Bone marrow (tissue), 2 donors: ENCODE measurements at regions not wholly inside any gene's neighbourhood (a gene's known extent, or its start where the extent isn't known, plus 50 kb on each side); places are given as distances from the start of the nearest gene placed in this dataset.
A peak's percentile ranks its signal among the peaks of the same experiment; 100 is the strongest.

Source experiments
- DNase-seq, 2 donors: peaks; one replicate each; lab custom pipeline; 2025; lab: John Stamatoyannopoulos, UW

- DNase-seq, result no peak
Observed at GRCh38 chr5:116389601-116390000, 185.0 kb downstream of the SEMA6A start.

GRCh38 chr5:116388564-116389258 is 185.9 kb downstream of the SEMA6A start:
- no peak for DNase-seq

GRCh38 chr5:116387738-116388137 is 186.9 kb downstream of the SEMA6A start:
- DNase-seq, result no peak

- DNase-seq, result no peak
Observed at GRCh38 chr5:116386633-116387032, 188.0 kb downstream of the SEMA6A start.

GRCh38 chr5:116382874-116383266 is 191.8 kb downstream of the SEMA6A start:
- DNase-seq, result no peak

- no peak for DNase-seq
Observed at GRCh38 chr5:116382032-116382873, 192.4 kb downstream of the SEMA6A start.

GRCh38 chr5:116381201-116381600 is 193.4 kb downstream of the SEMA6A start:
- DNase-seq, result no peak

- no peak for DNase-seq
Observed at GRCh38 chr5:116380621-116381020, 194.0 kb downstream of the SEMA6A start.

- DNase-seq, result no peak
Observed at GRCh38 chr5:116379306-116379705, 195.3 kb downstream of the SEMA6A start.

- DNase-seq, result no peak
Observed at GRCh38 chr5:116378777-116379121, 195.9 kb downstream of the SEMA6A start.

- DNase-seq, result no peak
Observed at GRCh38 chr5:116378007-116378776, 196.4 kb downstream of the SEMA6A start.

- no peak for DNase-seq
Observed at GRCh38 chr5:116377276-116378006, 197.2 kb downstream of the SEMA6A start.

GRCh38 chr5:116375926-116376325 is 198.7 kb downstream of the SEMA6A start:
- no peak for DNase-seq

- no peak for DNase-seq
Observed at GRCh38 chr5:116374434-116374852, 200.2 kb downstream of the SEMA6A start.

GRCh38 chr5:116372931-116373597 is 201.6 kb downstream of the SEMA6A start:
- DNase-seq, result no peak

- DNase-seq, result peak in 1 of 2 donors; percentile 22
Observed at GRCh38 chr5:116371935-116372334, 202.7 kb downstream of the SEMA6A start.

GRCh38 chr5:116371431-116371830 is 203.2 kb downstream of the SEMA6A start:
- no peak for DNase-seq

GRCh38 chr5:116370886-116371285 is 203.7 kb downstream of the SEMA6A start:
- no peak for DNase-seq

GRCh38 chr5:116370149-116370548 is 204.5 kb downstream of the SEMA6A start:
- DNase-seq, result no peak

- no peak for DNase-seq
Observed at GRCh38 chr5:116365006-116365496, 209.6 kb downstream of the SEMA6A start.

GRCh38 chr5:116363780-116364179 is 210.8 kb downstream of the SEMA6A start:
- no peak for DNase-seq
